ENCODE measurements at regions not wholly inside any gene's neighbourhood (a gene's known extent, or its start where the extent isn't known, plus 50 kb on each side); places are given as distances from the start of the nearest gene placed in this dataset.

DNA sequence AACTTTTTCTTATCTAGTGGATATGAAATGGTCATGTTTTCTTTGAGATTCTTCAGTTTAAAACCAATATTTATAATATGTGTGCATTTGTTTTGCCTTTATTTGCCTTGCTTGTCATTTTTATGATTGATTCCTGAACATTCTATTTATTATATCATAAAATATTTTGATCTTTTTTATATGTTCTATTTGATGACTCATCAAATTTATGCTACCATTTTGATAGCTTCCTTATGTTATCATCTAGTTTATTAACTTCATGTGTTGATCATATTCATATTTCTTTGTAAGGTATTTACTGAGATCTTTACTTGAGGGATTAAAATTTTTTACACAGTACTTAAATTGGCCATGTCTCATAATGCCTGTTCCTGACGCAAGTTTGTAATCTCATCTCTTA lies 1650.0 kb downstream of the AMY1C start:
- no peak for TF ChIP-seq CTCF (IDR thresholded peaks at IDR 0.05; ENCODE audit: low read depth, low read length)
- DNase-seq (ENCODE audit: extremely low read depth, low read depth): no peak

DNA sequence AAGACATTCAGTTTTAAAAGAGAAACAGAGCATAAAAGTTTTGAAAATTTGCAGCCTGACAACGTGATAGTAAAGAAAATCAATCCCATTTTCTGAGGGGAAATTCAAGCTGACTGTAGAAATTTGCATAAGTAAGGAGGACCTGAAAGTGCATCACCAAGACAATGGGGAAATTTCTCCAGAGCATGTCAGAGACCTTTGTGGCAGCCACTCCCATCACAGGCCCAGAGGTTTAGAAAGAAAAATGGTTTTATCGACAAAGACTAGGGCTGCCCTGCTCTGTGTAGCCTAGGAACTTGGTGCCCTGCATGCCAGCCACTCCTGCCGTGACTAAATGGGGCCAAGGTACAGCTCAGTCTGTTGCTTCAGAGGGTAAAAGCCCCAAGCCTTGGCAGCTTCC lies 1640.2 kb upstream of the PRMT6 start:
- TF ChIP-seq CTCF (IDR thresholded peaks at IDR 0.05; ENCODE audit: low read depth, low read length): no peak
- no peak for DNase-seq (ENCODE audit: extremely low read depth, low read depth)

DNA sequence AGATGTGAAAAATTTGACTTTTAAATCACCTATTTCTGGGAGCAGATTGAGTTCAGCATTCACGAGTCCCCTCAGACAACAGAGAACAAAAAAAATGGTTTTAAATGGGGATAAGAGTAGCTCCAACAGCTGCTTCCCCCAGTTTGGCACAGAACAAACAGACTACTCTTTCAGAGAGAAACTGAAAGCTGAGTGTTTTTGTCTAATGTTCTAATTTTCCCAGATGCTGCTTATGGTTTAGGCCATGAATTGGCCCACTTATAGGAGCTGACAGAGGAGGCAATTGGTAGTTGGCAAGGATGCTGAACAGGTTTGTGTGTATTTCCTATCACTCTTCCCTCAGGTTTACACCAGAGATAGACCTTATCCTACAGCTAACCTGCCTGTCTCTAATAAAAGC lies 1637.4 kb upstream of the PRMT6 start:
- DNase-seq (ENCODE audit: extremely low read depth, low read depth): no peak
- no peak for TF ChIP-seq CTCF (IDR thresholded peaks at IDR 0.05; ENCODE audit: low read depth, low read length)

DNA sequence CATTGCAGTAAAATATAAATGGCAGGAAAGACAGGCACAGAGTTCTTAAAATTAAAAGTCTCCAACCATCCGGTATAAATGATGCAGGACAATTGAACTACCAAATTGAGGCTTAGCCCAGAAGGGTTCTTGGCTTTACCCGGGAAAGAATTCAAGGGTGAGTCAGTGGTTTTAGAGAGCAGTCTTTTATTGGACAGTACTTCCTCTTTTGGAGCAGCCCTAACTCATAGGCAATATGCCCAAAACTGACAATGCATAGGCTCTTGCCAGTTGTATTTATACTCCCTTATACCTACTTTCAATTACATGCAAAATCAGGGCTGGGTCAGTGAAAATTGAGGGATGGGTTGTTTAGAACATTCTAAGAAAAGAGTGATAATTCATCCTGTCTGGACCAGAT lies 1628.9 kb upstream of the PRMT6 start:
- DNase-seq (ENCODE audit: extremely low read depth, low read depth): no peak
- TF ChIP-seq CTCF (IDR thresholded peaks at IDR 0.05; ENCODE audit: low read depth, low read length): no peak

DNA sequence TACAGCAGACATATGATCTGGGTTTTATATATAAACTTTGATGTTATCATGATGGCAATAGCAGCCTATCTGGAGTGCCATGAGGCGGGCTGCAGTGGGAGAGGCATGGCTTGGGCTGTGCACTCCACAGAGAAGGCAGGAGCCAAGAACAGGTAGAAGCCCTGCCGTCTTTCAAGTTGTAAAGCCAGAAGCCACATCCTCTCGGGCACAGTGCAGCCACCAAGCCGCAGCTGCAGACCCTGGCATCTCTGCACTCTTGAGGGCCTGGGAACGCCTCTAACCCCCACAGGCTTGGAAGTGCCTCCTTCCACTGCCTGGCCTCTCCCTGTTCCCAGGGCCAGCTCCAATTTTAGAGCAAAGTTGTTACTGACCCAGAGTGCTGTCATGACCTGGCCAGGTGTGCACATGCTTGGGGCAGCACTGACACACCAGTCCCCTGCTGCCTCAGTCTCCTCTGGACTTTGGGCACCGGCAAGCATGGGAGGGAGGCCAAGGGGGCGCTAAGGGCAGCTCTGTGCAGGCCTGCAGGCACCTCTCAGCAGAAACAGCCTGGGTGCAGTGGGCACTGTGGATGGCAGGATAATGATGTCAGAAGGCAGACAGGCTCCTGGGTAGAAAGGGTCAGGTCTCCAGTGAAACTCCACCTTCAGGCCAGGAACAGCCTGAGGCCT lies 1619.8 kb upstream of the PRMT6 start:
- no peak for DNase-seq (ENCODE audit: extremely low read depth, low read depth)
- no peak for TF ChIP-seq CTCF (IDR thresholded peaks at IDR 0.05; ENCODE audit: low read depth, low read length)

DNA sequence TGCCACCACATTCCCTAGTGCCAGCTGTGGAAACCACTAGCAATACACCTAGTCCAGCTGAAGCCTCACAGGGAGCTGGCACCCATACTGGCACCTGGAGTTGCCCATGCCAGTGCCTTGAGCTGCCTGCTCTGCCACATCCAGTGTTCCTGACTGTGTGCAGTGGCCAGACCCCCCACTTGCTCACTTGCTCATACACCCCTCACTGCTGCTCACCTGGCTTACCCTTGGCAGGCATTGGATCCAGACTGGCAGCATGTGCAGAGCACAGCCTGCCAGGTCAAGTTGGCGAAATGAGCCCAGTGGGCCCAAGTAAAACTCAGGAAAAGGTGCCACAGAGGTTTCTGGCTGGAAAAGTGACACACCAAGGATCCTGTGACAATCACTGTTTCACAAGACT lies 1618.6 kb upstream of the PRMT6 start:
- TF ChIP-seq CTCF (IDR thresholded peaks at IDR 0.05; ENCODE audit: low read depth, low read length): no peak
- DNase-seq (ENCODE audit: extremely low read depth, low read depth): no peak

- no peak for DNase-seq (ENCODE audit: extremely low read depth, low read depth)
- no peak for TF ChIP-seq CTCF (IDR thresholded peaks at IDR 0.05; ENCODE audit: low read depth, low read length)
Observed at GRCh38 chr1:105442901-105443300, 1613.6 kb upstream of the PRMT6 start.
